Fibroblast of lung (primary cell): ENCODE measurements at regions not wholly inside any gene's neighbourhood (a gene's known extent, or its start where the extent isn't known, plus 50 kb on each side); places are given as distances from the start of the nearest gene placed in this dataset.

ENCODE experiments used
- DNase-seq, 2 donors: peaks; one replicate each; pipeline versions ENCODE4 v3.0.0 to v3.0.0-alpha.2; 2010; ENCODE audit warnings: low read depth in 2 of 2
- H2AFZ ChIP-seq: 2 replicates; pipeline ENCODE4 v1.5.1; 2012; ENCODE audit warnings: low read length, control low read depth, inconsistent platforms
- H3K27ac ChIP-seq: 2 replicates; pipeline ENCODE4 v1.5.1; 2011; ENCODE audit warnings: low read length, control low read depth; ENCODE audit not compliant: insufficient read depth
- H3K27me3 ChIP-seq: 2 replicates; pipeline ENCODE4 v1.5.1; 2011; ENCODE audit warnings: mild to moderate bottlenecking, low read length; ENCODE audit not compliant: control insufficient read depth, insufficient read depth
- H3K36me3 ChIP-seq: 2 replicates; pipeline ENCODE4 v1.5.1; 2011; ENCODE audit warnings: low read length; ENCODE audit not compliant: control insufficient read depth, insufficient read depth
- H3K4me1 ChIP-seq: 2 replicates; pipeline ENCODE4 v1.5.1; 2011; ENCODE audit warnings: low read length; ENCODE audit not compliant: control insufficient read depth, insufficient read depth; ENCODE audit errors: extremely low read depth
- H3K4me2 ChIP-seq: 2 replicates; pipeline ENCODE4 v1.5.1; 2011; ENCODE audit warnings: low read length, control low read depth; ENCODE audit not compliant: insufficient read depth; ENCODE audit errors: extremely low read depth
- H3K4me3 ChIP-seq, 4 experiments: fragments of 200-600 bp in 1 of 4; sonication (generic) in 1 of 4; replicated peaks in 1 of 4; 2 replicates each; pipeline ENCODE4 v1.5.1; 2011 to 2016; ENCODE audit warnings: low read length in 4 of 4, low read depth in 3 of 4, mild to moderate bottlenecking in 3 of 4, control low read depth in 2 of 4, inconsistent platforms in 1 of 4, mixed read lengths in 1 of 4; ENCODE audit not compliant: insufficient read depth in 1 of 4; ENCODE audit errors: control extremely low read depth in 1 of 4
- H3K79me2 ChIP-seq: 2 replicates; pipeline ENCODE4 v1.5.1; 2012; ENCODE audit warnings: mild to moderate bottlenecking, low read length, inconsistent platforms; ENCODE audit not compliant: control insufficient read depth, insufficient read depth
- H3K9ac ChIP-seq: 2 replicates; pipeline ENCODE4 v1.5.1; 2011; ENCODE audit warnings: mild to moderate bottlenecking, low read length, control low read depth; ENCODE audit not compliant: insufficient read depth
- H3K9me3 ChIP-seq: 2 replicates; pipeline ENCODE4 v1.5.1; 2012; ENCODE audit warnings: low read depth, low read length; ENCODE audit not compliant: control insufficient read depth, insufficient read depth
- H4K20me1 ChIP-seq: 2 replicates; pipeline ENCODE4 v1.5.1; 2011; ENCODE audit warnings: low read length; ENCODE audit not compliant: control insufficient read depth, insufficient read depth; ENCODE audit errors: extremely low read depth
- CTCF ChIP-seq, 2 donors: IDR thresholded peaks in 1 of 2; conservative IDR thresholded peaks in 1 of 2; 1 replicate in 1 of 2; 2 replicates in 1 of 2; pipeline ENCODE4 v1.5.1; 2011 to 2012; ENCODE audit warnings: low read length in 2 of 2, control low read depth in 1 of 2, inconsistent platforms in 1 of 2, low read depth in 1 of 2, mild to moderate bottlenecking in 1 of 2
- EZH2 ChIP-seq: IDR thresholded peaks from 2 replicates; pipeline ENCODE4 v1.5.1; 2012; ENCODE audit warnings: low read length, control low read depth, mild to moderate bottlenecking; ENCODE audit errors: missing control alignments

GRCh38 chr4:175988511-175988910, 77.1 kb upstream of the WDR17 start:
- H3K9me3 ChIP-seq = no peaks in the 10 kb centered on the region
- no peak overlapping the region for H3K4me2 ChIP-seq
- no peak for DNase-seq
- no peaks in the 10 kb centered on the region for H4K20me1 ChIP-seq
- no peaks in the 10 kb centered on the region for H3K27me3 ChIP-seq
- TF ChIP-seq EZH2 = no peak
- no peak for TF ChIP-seq CTCF (conservative IDR thresholded peaks at IDR 0.05 in 1 of 2, IDR thresholded peaks at IDR 0.05 in 1 of 2; ENCODE audit: low read depth in 1 of 2, low read length in 2 of 2)
- no peak overlapping the region for H3K27ac ChIP-seq
- H3K36me3 ChIP-seq = no peaks in the 10 kb centered on the region
- H2AFZ ChIP-seq = no peak overlapping the region
- H3K4me1 ChIP-seq = no peaks in the 10 kb centered on the region
- no peak overlapping the region for H3K4me3 ChIP-seq
- H3K9ac ChIP-seq = no peak overlapping the region
- H3K79me2 ChIP-seq = no peaks in the 10 kb centered on the region

- TF ChIP-seq CTCF (conservative IDR thresholded peaks at IDR 0.05 in 1 of 2, IDR thresholded peaks at IDR 0.05 in 1 of 2; ENCODE audit: low read depth in 1 of 2, low read length in 2 of 2) = no peak
- TF ChIP-seq EZH2 = no peak
- Histone ChIP-seq H3K9me3 (no peaks in the 10 kb centered on the region), H3K4me3 (no peak overlapping the region), H3K27ac (no peak overlapping the region), H4K20me1 (no peaks in the 10 kb centered on the region), H3K27me3 (peaks cover 7% of the 10 kb centered on the region), H3K4me1 (no peaks in the 10 kb centered on the region), H2AFZ (no peak overlapping the region), H3K9ac (no peak overlapping the region), H3K4me2 (no peak overlapping the region), H3K79me2 (no peaks in the 10 kb centered on the region), H3K36me3 (no peaks in the 10 kb centered on the region)
- no peak for DNase-seq
Observed at GRCh38 chr4:175996206-175996605, 69.4 kb upstream of the WDR17 start.

- Histone ChIP-seq H3K9me3 (no peaks in the 10 kb centered on the region), H3K27me3 (peaks cover 7% of the 10 kb centered on the region), H3K4me1 (no peaks in the 10 kb centered on the region), H3K36me3 (no peaks in the 10 kb centered on the region), H3K79me2 (no peaks in the 10 kb centered on the region), H2AFZ (no peak overlapping the region), H3K4me2 (no peak overlapping the region), H4K20me1 (no peaks in the 10 kb centered on the region), H3K4me3 (no peak overlapping the region), H3K27ac (no peak overlapping the region), H3K9ac (no peak overlapping the region)
- DNase-seq = no peak
- no peak for TF ChIP-seq EZH2
- TF ChIP-seq CTCF (conservative IDR thresholded peaks at IDR 0.05 in 1 of 2, IDR thresholded peaks at IDR 0.05 in 1 of 2; ENCODE audit: low read depth in 1 of 2, low read length in 2 of 2) = no peak
Observed at GRCh38 chr4:175997291-175997690, 68.3 kb upstream of the WDR17 start.
